ENCODE measurements at regions not wholly inside any gene's neighbourhood (a gene's known extent, or its start where the extent isn't known, plus 50 kb on each side); places are given as distances from the start of the nearest gene placed in this dataset.

GRCh38 chr21:35138665-35139381, 89.7 kb upstream of the RUNX1 start:
- peak; percentile 73 for DNase-seq

DNA sequence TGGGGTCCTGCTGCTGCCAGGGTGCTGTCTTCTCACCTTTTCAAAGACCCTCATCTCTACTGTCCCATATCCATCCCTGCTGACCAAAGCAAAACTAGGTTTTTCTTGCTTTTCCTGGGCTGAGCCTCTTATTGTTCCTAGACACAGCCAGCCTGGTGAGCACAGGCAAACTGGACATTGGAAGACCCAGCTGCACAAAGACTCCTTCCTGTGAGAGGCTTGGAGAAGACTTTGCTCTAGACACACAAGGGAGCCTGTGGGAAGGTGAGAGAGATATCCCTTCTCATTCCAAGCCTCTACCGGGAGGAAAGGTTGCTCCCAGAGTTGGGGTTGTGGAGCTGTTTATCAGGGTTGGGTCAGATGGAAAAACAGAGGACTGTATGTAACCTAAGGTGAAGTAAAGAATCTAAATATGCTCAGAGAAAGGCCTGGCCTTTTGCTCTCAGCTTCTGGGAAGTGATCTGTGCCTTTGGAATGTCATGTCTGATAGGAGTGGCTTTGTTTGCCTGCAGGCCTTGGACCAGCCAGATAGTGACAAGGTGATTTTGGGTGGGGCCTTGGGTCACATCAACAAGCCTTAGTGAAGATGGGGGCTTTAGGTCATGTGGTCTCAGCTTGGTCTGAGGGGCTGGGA, 87.6 kb upstream of the RUNX1 start:
- no peak for DNase-seq

DNA sequence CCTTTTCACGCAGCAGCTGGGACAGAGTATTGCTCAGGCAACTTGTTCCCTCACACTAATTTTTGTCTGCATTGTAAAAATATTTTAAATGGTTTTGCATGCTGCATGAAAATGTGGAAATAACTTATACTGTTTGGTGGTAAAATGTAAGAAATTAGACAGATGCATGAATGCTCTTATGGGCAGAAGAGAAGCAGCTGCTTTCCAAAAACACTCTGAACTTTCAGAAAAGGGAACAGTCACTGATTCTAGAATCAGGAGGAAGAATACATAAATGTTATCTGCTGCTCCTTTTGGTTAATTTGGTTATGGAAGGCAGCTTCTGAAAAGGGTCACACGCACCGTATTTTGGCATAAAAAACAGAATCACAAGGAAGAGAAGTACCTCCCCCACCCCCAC, 87.0 kb upstream of the RUNX1 start:
- no peak for DNase-seq

- DNase-seq: no peak
Measured at GRCh38 chr21:35135481-35135880, 86.4 kb upstream of the RUNX1 start.

DNA sequence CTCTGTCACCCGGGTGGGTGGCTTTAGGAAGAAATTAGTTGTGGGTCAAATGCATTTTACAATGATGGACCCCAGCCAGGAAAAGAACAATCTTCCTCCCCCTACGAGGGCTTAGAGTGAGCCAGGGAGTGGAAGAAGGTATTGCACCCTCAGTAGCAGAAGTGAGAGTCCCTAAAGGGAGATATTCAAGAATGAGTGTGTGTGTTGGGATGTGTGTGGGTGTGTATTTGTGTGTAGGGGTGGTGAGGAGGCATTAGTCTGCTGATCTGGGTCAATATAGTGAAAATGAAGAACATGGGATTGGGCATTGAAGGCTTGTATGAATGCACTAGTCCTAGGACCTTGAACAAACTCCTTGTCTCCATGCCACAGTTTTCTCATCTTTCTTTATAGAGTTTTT, 85.2 kb upstream of the RUNX1 start:
- DNase-seq: no peak

DNA sequence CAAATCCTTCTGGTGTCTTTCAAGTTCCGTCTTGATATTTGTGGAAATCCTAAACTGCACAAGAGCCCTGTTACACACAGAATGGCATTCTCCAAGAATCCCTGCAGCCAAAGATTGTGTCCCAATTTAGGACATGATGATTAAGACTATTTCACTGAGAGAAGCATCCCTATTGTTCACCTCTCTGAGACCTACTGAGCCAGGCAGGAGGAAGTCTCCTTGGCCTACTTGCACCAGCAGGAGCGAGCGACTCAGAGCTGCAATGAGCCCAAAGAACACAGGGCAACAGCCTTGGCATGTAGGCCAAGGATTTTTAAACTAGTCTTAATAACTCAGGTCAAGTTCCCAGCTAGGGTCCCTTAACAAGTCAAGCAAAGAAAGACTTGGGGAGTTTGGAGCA, 79.4 kb upstream of the RUNX1 start:
- DNase-seq: no peak

DNA sequence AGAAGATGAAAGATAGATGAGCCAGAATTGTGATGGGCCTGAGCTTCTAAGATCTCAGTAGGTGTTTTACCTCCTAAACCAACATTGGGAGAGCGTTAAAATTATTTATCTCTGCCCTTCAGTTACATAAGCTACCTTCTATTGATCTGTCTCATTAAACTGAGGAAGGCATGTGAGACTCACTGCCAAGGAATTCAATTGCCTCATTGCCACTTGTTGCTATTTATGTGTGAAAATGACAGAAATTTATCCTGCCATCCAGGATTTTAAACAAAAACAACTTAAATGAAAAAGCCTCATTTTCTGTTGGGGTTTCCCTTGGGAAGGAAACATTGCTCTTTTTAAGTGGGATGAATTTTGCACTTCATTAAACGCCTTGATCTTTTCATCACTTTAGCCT, 78.7 kb upstream of the RUNX1 start:
- no peak for DNase-seq

- no peak for DNase-seq
Measured at GRCh38 chr21:35127026-35127425, 77.9 kb upstream of the RUNX1 start.

- DNase-seq: no peak
Measured at GRCh38 chr21:35120631-35121180, 71.6 kb upstream of the RUNX1 start.

- no peak for DNase-seq
Measured at GRCh38 chr21:35119501-35120047, 70.5 kb upstream of the RUNX1 start.

DNA sequence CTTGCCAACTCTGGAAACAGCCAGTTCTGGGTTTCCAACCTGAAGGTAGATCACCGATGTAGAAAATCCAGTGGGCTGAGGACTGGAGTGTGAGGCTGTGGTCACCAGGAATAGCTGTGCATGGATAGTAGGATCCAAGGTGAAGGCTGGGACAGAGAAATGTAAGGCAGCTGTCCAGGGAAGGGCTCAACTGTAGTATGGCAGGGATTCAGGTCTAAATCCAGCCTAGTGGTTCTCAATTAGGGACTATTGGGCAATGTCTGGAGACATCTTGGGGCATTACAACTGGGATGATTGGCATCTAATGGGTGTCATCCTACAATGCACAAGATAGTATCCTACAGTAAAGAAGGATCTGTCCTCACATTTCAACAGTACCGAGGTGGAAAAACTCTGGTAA, 67.7 kb upstream of the RUNX1 start:
- DNase-seq: no peak

GRCh38 chr21:35113064-35113463, 64.0 kb upstream of the RUNX1 start:
- no peak for DNase-seq

DNA sequence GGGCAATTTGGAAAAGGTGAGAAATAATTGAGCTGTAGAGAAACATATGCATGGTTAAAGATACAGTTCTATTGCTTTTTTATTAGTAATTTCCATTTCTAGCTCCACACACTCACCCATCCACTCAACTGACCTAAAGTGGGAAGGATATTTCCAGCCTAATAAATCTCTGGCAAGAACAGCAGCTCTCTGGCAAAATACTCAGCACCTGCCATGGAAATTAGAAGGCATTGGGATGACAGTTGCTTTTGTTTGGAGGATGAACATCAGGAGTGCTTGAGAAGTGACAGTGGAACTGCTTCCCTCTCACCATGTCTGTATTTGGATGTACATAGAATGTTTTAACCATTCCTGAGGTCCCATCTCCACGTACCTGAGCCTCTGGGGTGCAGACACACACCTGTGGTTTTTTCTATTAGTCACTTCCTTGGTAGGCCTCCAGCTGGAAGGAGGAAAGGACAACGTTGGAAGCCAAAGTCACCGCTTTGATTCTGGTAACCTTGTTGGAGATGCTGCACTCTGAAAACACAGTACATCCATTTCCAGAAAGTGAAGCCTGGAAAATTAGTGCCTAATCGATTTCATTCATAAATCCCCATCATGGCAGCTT, 62.3 kb upstream of the RUNX1 start:
- no peak for DNase-seq

DNA sequence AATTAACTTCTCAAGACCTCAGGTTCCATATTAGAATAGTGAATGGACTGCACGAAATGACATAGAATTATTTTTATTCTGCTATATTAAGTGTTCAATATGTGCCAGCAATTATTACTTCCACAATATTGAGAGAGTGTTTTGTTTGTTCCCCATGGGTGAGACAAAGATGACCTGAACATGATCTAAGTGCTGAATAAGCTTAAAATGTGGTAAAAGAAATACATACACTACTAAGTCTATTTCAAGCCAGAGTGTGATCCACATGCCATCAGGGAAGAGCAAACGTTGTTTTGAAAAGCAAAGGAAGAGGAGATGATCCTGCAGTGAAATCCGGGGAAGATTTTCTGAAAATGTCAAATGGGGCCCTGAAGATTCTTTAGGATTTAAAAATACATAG, 59.8 kb upstream of the RUNX1 start:
- no peak for DNase-seq

GRCh38 chr21:35107520-35107919, 58.4 kb upstream of the RUNX1 start:
- DNase-seq: no peak

DNA sequence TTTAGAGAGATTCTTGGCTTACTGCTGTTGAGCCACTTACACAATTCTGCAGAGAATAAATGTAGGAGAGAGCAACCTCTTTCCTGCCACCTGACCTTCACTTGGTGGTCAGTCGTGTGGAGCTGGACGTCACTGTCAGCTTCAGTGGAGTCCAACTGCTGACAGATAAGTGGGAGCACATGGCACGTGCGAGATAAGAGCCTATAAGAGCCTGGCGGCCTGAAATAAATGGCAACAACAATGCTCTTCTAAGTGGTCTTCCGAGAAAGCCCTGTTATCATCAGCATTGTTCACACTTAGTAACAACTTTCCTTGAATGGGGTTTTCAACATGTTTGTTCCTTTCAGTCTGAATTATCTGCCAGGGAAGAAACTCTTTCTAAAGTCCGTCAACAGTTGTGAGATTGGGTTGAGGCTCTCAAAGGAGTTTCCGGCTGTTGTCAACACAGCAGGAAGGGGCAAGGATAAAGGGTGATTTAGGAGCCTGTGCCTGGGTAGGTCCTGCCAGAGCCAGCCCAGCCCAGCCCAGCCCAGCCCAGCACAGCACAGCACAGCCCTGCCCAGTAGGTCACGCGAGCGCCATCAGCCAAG, 57.2 kb upstream of the RUNX1 start:
- DNase-seq: no peak

DNA sequence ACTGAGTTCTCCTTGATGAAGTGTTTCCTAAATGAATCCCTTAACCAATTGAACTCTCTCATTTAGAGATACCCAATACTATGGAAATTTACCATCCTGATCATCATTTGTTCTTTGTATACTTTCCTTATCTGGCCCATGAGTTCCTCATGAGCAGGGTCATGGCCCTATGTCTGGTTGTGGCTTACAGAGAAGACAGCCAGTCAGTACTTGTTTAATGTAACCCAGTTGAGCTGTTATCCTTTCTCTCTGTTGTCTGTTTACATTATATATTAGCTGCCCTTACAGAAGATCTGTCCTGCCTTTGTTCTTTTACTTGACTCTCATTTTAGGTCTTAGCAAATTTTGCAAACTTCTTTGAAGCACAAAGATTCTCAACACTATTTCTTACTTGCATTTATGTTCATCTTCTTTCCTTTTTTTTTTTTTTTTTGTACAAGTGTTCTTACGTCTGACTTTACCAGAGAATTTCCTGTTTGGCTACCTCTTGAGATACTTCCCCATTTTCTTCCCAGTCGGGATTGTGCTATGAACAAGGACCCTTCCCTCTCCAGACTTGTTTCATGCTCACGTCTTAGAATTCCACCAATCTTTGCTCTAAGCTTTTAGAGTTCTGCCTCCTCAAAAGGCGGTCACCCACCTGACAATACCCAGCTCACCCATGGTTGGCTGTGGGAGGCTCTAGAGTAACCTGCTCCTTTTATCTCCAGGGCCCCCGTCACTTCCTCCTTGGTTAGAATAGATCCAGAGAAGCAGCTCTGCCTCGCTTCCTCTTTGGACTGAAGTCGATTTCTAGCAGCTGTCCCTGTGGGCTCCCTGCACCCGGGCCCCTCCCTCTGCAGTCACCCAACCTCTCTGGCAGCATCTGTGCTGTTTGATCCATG, 53.6 kb upstream of the RUNX1 start:
- DNase-seq: peak; percentile 36

DNA sequence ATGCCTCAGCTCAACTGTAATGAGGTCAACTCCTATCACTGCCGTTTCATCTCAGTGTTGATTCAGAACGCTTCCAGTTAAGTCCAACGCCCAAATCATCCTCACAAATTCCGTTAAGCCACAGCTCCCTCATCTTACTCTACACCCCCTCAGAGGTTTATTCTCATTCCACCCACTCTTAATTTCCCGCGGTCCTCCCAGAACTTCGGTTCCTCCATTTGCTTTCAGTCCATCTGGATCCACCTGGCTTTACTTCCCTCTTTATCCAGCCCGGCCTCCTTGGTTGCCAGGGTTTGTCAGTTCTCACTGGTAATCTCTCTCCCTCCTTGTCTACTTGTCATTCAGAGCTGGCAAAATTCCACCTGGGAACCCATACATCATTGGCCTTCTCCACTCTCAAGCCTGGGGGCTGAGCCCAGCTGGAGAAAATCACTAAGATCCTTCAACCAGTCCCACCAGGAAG, 51.3 kb upstream of the RUNX1 start:
- DNase-seq: no peak

DNA sequence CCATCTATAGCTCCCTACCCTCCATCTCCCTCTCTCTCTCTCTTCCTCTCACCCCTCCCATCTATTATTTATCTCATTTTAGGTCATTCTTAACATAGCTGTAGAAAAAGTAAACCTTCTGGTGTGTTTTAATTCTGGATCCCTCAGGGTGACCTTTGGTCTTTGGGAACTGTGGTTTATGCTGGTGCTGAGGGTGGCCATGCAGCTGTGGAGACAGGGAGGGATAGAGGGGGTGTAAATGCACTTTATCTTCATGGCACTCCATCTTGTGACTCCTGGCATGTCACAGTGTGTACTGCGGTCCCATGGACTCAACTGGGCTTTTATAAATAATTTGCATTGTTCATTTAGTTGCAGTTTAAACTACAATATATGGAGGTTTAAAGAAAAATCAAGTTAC, 50.2 kb upstream of the RUNX1 start:
- no peak for DNase-seq
